CD4-positive, alpha-beta T cell treated with Interleukin-17A for 1 hour (primary cell): ENCODE measurements at regions not wholly inside any gene's neighbourhood (a gene's known extent, or its start where the extent isn't known, plus 50 kb on each side); places are given as distances from the start of the nearest gene placed in this dataset.

Experiments
- DNase-seq: peaks from one replicate; pipeline ENCODE4 v3.0.0-alpha.2; 2020

DNA sequence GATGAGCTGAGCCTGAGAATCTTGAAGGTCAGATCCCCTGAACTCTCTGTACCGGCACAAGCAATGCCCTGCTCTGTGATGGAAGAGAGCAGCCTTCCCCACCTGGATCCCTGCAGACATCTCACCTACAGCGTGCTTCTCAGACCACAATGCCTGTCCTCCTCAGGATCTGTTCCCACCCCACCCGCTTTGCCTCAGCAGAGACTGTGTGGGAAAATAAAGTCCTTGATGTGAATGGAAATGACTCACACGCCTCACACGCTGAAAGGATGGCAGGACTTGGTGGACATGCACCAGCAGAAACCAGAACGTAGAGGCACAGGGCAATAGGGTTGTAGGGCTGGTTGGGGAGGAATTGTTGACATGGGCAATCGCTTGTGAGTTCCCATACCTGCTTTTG is 117.9 kb upstream of the POU3F3 start:
- no peak for DNase-seq

DNA sequence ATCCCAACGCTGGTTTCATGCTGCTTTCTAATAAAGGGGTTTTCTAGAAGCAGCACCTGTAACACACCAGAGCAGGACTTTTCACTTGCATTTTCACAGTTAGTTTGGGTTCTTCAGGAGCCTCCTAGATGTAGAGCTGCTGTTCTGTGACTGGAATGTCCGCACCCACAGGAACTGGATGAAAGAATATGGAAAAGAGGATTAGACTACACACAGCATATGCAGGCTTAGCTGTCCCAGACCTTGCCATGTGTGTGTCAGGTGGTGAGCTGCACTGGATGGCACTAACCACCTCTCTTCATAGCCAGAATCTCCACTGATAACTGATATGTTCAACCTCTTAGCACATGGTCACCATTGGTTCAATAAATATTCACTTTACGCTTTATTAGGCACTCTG is 112.1 kb upstream of the POU3F3 start:
- DNase-seq, result no peak

DNA sequence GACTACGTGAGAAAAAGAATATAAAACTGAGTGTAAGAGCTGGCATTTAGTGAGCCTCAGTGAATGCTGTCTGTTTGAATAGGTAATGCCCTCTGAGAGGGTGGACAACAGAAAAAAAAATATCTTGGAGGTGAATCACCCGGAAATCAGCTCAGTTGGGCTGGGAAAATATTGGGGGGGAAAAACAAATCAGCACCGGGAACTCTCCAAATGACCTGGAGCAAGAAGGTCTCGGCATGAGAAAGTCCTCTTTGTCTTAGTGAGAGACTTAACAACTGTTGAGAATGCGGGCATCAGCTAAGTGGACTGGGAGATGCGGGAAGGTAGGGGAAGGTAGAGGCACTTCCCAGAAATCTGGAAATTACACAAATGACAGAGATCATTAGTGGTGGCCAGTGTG is 109.4 kb upstream of the POU3F3 start:
- DNase-seq, result no peak

DNA sequence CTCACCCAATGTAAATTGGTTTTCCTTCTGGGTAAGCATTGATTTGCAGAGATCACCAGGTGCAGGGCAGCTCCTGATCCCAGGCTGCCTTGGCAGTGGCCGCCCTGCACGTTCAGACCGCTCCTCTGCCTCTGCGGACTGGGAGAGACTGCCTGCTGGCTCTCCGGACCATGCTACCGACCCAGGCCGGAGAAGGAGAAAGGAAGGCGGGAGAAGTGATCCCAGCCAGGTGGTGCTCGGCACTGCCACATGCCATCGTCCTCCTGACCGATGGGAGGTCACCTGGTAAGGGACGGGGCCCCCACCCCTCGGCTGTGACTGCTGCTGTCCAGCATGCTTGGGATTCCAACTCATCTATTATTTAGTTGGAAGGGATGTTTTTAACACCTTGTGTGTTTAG is 108.1 kb upstream of the POU3F3 start:
- no peak for DNase-seq

DNA sequence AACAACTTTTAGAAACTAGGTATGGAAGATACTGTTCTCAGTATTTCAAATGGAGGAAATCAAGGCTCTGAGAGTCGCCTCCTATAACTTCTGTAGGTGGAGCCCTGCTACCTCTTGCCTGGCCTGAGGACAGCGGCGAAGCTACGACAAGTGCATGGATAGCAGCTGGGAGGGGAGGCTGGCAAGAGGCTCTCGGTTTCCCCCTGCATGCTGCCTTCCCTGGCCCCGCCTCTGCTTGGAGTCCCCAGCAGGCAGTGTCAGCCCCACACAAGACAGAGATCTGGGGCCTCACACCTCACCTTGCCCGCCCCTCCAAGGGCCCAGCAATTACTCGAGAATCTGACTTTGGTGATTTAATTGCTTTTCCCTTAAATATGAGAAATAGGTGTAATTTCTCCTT is 107.6 kb upstream of the POU3F3 start:
- DNase-seq, result no peak

DNA sequence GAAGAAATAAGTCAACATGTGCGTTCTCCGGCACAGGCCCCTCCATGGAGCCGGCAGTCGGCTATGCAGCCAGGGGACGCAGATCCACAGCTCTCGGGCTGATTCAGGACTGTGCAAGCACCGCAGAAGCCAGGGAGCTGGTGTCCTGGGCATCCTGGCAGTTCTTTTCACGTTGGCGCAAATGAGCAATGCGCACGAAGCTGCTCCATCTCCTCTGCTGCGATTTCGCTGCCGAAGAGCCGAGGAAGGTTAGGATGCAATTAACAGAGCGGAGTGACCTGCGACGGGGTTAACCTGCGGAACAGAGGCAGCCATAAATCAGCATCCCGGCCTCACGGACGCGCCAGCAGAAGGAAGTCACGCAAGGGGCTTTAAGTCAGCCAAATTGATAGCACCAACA is 107.1 kb upstream of the POU3F3 start:
- DNase-seq, result no peak

DNA sequence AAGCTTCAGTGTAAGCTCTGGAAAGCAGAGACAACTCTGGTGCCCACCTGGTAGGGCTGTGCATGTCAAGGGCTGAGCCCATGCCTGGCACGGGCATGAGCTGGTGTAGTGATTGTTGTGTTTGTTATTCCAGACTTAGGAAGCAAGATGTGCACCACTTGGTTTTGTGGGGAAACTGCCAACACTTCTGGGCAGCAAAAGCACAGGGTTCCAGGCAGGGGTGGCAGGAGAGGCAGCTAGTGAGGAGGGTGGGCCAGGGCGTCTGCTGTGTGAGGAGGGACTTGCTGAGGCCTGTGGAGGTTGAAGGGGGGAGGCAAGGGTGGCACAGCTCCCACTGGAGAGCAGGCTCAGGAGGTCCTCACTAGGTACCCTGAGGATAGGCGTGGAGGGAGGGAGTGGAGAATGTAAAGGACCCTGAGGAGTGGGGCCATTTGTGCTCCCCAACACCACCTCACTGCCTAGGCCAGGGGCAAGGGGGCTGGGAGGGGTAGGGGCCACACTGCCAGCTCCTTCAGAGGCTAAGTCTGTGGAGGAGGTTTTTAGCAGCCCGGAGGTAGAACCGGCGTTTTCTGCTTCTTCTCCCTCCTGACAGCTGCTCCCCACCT is 104.0 kb upstream of the POU3F3 start:
- DNase-seq, result no peak

DNA sequence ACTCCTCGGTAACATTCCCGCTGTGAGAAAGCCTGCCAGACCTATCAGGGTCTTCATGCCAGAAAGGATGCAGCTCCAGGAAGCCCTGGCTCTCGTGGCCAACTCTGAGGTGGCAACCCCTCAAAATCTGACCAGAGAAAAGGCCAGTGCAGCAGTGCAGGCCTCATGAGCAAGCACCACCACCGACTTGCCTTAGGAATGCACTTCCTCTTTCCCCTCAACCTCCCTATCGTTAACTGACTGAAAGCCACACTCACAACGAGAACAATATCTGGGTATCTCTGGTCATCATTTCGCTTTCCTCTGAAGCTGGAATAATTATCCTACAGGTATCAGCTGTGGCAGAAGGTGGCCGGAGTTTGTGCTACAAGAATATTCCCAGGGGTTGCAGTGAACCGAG is 101.4 kb upstream of the POU3F3 start:
- no peak for DNase-seq

DNA sequence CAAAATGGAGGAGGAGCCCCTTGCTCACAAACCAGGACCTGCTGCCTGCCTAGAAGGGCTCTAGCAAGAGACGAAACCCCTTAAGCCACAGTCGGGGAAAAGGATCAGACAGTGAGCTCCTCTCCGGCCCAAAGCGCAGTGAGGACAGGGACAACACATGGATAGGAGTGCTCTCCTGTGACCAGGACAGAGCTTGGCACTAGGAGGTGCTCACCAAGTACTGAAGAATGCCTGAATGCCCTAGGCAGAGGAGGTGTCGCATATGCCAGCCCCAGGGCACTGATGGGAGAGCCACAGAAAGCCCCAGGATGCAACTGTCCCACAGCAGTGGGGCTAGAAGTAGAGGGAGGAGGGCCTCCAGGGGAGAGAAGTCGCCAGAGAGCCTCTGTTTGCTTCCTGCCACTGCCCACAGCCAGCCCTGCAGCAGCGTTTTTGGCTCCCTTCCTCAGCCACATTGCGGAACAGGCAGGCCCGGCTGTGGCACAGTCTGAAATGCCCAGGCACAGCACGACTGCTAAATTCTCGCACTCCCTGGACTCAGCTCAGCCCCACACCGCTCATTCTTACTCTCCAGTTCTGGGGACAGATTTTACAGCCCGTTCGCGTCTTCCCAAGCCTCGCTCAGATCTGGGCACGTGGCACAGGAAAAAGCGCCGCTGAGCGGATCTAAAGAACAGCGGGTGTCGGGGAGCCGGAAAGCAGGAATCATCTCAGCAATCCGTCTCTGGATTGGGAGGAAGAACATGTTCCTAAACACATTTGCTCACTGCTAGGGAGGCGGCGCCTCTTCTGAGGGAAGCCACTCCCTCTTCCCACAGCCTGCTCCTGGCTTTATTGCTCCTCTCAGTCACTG is 98.7 kb upstream of the POU3F3 start:
- no peak for DNase-seq

DNA sequence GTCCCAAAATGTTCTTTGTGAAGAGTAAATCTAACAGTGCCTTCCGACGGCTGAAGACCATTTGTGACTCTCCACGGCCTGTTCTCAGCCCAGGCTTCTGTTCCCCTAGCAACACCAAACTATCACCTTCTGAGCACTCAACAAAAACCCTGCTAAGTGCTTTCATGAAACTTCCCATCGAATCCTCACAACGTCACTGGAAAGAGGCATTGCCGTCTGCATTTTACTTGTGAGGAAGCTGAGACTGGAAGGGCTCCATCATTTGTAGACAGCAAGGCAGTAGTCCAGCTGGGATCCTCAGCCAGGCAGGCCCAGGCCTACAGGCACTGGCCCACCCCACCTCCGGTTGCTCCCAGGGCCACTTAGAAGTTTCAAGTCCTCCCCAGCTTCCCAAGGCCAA is 97.8 kb upstream of the POU3F3 start:
- DNase-seq, result no peak

DNA sequence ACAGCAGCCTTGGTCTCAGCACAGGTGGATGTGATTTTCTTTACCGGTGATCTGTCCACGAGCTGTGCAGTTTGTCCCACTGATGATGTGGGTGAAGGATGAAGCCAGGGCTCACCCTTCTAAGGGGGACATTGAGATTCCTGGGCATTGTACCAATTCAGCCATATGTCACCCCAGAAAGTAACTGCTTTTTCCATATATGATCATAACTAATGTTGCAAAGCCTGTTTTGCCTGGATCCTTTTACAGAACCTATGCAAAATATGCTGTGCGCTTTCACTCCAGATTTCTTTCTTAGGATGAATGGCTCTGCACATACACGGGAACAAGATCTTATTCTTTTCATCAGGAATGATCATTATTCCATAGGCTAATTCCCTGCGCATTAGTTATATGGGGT is 96.9 kb upstream of the POU3F3 start:
- no peak for DNase-seq

DNA sequence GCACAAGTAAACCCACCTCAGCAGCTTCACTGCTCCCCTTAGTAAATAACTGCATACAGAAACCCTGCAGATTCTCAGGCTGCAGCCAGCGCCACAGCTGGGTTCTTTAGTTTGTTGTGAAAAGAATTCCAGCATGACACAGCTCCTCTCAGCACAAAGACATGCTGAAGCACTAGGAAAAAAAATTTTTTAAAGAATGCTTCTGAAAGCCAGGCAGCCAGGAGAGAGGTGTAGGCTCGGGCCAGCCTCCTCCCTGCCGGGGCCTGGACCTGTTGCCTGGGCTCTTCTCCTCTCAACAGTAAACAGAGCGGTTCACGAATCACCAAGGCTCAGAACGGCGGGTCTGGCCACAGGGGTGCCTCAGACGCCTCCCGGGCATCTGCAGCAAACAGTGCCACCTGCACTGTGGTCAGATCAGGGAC is 95.7 kb upstream of the POU3F3 start:
- no peak for DNase-seq

DNA sequence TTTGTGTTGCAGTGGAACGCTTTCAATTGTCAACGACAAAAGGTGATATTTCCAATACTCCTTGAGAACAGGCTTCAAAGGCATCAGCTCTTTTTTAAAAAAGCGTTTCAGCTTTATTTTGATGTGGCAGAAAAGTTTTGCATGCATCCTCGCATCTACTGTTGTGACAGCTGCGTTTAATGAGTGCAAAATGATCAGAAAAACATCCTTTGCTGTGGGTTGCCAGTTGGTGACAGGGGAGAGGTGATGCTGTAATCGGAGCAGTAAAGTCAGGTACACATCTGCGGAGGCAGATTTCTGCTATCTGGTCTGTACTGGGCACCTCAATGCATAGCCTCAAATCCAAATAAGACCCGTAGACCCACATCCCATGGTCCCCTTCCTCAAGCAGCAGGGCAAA is 91.9 kb upstream of the POU3F3 start:
- no peak for DNase-seq

DNA sequence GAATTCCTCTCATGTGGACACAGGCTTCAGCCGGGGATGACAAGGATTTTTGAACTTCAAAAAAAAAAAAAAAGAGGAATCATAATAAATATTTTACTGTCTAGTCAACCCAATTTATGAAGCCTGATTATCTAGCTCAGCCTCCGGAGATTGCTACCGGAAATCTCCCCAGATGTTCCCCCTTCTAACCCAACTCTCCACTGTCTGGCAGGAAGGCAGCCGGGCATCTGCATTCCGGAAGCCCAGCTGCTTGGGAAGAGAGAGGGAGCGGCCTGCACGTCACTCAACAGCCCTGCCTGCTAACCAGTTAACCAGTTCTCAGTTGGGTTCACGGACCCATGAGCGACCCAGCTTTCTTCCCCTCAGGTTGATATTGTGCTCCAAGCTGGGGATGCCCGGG is 87.2 kb upstream of the POU3F3 start:
- DNase-seq, result no peak

DNA sequence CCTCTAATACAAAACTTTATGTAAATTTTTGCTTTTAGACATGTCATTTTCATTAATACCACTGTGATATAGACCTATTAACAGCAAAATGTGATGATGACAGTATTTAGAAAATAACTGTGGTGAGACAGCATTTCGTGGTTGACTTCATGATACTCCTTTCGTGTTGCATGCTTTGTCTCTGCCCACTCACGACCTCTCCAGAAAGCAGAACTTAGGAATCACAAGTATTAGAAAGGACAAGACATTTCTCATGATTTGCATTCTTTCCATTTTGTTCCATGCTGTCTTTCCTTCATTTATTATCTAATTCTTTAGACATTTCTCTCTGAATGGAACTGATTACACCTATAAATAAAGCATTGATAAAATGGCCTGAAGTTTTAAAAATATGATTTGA is 85.2 kb upstream of the POU3F3 start:
- no peak for DNase-seq

DNA sequence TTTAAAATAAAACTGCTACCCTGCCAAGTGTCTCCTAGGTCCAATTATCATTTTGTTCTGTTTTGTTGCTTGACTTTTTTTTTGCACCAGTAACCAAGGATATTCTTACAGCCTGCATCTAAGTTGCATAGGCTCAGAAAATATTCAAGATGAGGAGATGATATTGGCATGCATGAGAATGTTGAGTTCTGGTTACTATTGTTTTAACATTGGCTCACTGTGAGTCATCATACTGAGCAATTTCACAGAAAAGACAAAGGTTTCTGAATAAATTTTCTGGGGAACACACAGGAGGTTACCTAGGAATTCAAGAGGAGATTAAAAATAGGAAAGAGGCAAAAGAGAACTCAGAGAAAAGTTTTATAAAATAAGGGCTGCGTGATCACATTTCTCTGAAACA is 84.8 kb upstream of the POU3F3 start:
- DNase-seq, result no peak

DNA sequence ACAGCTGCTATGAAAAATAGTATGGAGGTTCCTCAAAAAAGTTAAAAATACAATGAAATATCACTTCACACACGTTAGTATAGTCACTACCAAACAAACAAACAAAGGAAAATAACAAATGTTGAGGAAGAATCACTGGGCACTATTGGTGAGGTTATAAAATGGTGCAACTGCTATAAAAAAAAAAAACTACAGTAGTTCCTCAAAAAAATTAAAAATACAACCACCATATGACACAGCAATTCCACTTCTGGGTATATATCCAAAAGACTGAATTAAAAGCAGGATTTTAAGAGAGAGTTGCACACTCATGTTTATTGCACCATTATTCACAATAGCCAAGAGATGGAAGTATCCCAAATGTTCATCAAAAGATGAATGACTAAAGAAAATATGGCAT is 80.9 kb upstream of the POU3F3 start:
- DNase-seq, result no peak

DNA sequence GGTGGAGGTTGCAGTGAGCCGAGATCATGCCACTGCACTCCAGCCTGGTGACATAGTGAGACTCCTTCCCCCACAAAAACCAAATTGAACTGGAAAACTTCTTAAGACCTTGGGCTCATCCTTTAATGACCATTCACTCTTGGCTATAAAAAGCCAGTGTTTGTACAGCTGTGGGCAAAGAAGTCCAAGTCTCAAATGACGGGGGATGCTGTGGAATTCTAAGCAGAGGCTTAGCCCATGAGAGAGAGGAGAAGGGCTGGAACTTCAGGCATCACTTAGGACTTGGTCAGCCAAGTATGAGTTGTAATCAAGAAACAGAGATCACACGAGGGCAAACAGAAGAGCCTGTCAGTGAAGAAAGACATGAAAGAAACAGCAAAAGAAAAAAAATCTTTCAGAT is 79.3 kb upstream of the POU3F3 start:
- no peak for DNase-seq

DNA sequence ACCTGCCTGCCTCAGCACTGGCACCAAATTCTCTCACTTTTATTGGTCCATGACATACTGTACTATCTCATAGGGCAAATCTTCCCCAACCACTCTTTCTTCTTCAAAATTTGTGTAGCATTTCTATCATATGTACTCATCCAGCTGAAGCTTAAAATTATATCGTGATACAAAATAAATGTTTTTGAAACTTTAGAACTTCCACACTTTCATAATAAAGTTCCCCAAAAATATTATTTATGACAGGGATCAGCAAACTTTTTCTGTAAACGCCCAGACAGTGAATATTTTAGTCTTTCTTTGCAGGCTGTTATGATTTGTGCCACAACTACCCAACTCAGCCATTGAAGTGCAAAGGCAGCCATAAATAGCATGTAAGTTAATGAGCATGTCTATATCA is 76.2 kb upstream of the POU3F3 start:
- DNase-seq, result no peak

DNA sequence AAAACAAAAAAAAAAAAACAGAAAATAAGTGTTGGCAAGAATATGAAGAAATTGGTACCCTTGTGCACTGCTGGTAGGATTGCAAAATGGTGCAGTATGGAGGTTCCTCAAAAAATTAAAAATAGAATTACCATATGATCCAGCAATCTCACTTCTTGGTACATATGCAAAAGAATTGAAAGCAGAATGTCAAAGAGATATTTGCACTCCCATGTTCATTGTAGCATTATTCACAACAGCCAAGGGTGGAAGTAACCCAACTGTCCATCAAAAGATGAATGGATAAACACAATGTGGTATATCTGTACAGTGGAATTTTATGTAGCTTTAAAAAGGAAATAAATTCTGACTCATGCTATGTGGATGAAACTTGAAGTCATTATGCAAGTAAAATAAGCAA is 72.8 kb upstream of the POU3F3 start:
- DNase-seq, result no peak

DNA sequence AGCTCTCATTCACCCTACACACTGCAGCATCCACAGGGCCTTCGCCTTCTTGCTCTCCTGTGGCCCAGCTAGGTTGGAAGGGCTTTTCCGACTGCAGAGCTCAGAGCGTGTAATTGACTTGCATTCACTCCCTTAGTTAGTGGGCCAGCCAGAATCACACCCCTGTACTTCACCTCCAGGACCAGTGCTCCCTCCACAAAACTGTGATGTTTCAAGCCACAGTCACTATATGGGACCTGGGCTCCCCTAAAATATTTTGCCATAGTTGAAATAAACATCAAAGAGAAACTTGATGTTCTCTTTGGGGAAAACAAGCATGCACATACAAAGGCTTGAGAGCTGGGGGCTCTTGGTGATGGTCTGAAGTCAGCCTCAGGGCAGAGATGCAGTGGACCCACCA is 69.7 kb upstream of the POU3F3 start:
- no peak for DNase-seq

DNA sequence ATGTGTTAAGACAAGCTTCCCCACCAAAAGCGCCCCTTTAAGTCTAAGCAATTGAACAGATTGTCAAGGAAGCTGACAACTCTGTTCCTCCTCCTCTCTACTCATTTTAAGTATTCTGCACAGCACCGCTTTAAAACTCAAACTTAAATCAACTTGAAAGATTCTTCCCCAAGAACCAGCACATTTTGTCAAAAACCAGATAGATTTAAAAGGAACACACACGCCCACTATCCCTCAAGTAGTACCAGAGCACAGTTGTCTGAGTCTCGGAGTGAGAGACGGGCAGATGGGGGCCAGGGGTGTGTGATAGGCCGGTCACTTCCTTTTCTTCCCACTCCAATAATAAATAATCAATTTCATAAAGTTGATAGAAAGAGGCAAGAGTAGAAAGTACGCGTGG is 67.7 kb upstream of the POU3F3 start:
- DNase-seq, result no peak

DNA sequence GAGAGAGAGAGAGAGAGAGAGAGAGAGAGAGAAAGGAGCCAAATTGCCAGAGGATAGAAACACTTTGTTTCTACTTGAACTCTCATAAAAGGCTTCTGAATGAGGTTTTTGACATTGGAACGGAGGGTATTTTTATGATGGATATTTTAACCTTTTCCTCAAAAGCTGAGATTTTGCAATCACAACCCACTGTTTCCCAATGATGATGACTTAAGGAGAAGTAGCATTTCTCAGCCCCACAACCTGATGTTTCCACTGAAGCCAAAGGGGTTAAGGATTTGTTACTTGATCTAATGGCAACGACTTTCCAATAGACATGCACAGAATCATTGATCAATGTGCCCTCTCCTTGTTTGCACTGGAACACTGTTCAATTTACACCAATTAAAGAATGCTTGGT is 67.1 kb upstream of the POU3F3 start:
- no peak for DNase-seq

DNA sequence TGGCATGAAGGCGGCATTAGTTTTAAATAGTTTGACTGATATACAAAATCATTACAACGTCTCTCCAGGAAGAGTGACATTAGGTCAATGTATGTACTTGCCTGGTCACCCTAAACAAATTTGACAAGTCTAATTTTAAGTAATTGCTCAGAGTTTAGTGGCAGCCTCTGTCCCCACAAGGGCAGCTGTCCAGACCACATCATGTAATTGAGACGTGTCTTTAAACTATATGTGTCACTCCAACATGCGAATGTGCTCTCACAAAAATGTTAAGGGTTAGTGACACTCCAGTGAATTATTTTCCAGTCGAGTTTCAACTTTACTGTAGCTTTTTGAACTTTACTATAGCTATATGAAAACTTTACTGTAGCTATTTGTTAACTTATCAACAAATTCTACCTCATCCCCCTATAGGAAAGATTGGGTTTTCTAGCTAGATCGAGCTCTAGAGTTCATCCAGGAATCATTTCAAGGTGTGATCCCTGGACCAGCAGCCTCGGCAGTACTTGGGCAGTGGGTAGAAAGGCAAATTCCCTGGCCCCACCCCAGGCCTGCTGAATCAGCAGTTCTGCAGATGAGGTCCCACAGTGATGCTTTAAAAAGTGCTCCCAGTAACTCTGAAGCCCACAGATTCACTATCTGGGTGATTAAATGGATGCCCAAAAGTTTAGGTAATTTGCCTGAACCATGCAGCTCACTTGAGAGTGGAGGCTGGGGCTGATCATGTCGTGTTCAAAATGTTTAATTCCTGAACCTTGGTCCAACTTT is 66.4 kb upstream of the POU3F3 start:
- DNase-seq, result no peak
